RWPE2 (cell line): ENCODE measurements at regions not wholly inside any gene's neighbourhood (a gene's known extent, or its start where the extent isn't known, plus 50 kb on each side); places are given as distances from the start of the nearest gene placed in this dataset.
"Not testable (repeated sequence)": the region's sequence is repeated elsewhere in the genome, so short reads cannot be mapped to it uniquely, and the experiment has no call there.

Source experiments
- ATAC-seq: fragments of 200-7000 bp; cut with Tn5 transposase; 3 replicates; pipeline ENCODE4 v1.9.1; 2021; ENCODE audit warnings: low read depth
- DNase-seq: peaks from one replicate; pipeline ENCODE4 v3.0.0-alpha.2; 2020; ENCODE audit warnings: low spot score
- H3K27ac ChIP-seq: fragments of 450-650 bp; 2 replicates; pipeline ENCODE4 v1.5.1; 2017; ENCODE audit warnings: mild to moderate bottlenecking; ENCODE audit not compliant: poor library complexity, severe bottlenecking
- H3K27me3 ChIP-seq: fragments of 250-450 bp; sonication (Bioruptor Pico); 2 replicates; pipeline ENCODE4 v1.5.1; 2021; ENCODE audit warnings: mild to moderate bottlenecking, moderate library complexity; ENCODE audit not compliant: insufficient read depth, poor library complexity, severe bottlenecking
- H3K36me3 ChIP-seq: fragments of 250-450 bp; sonication (Bioruptor Pico); 2 replicates; pipeline ENCODE4 v1.5.1; 2020; ENCODE audit warnings: low read depth, mild to moderate bottlenecking, moderate library complexity
- H3K4me1 ChIP-seq: fragments of 250-450 bp; sonication (Bioruptor Pico); 2 replicates; pipeline ENCODE4 v1.5.1; 2021; ENCODE audit warnings: mild to moderate bottlenecking, moderate library complexity; ENCODE audit not compliant: insufficient read depth, poor library complexity, severe bottlenecking
- H3K4me3 ChIP-seq: fragments of 250-450 bp; sonication (Bioruptor Pico); 2 replicates; pipeline ENCODE4 v1.5.1; 2021; ENCODE audit warnings: mild to moderate bottlenecking, moderate library complexity; ENCODE audit not compliant: severe bottlenecking
- H3K9me3 ChIP-seq: fragments of 250-450 bp; sonication (Bioruptor Pico); 2 replicates; pipeline ENCODE4 v1.5.1; 2021; ENCODE audit warnings: mild to moderate bottlenecking, moderate library complexity; ENCODE audit not compliant: severe bottlenecking
- CTCF ChIP-seq: fragments of 450-650 bp; IDR thresholded peaks from one replicate; pipeline ENCODE4 v1.5.1; 2017; ENCODE audit warnings: mild to moderate bottlenecking, moderate library complexity; ENCODE audit not compliant: poor library complexity, severe bottlenecking

GRCh38 chr14:106380740-106381139, 854.4 kb downstream of the TMEM121 start:
- Histone ChIP-seq H3K4me1 (no peaks in the 10 kb centered on the region), H3K9me3 (no peaks in the 10 kb centered on the region), H3K36me3 (no peaks in the 10 kb centered on the region), H3K27me3 (no peaks in the 10 kb centered on the region), H3K4me3 (no peak overlapping the region), H3K27ac (no peak overlapping the region)
- DNase-seq, result no peak
- no peak for TF ChIP-seq CTCF
- no peak for ATAC-seq

DNA sequence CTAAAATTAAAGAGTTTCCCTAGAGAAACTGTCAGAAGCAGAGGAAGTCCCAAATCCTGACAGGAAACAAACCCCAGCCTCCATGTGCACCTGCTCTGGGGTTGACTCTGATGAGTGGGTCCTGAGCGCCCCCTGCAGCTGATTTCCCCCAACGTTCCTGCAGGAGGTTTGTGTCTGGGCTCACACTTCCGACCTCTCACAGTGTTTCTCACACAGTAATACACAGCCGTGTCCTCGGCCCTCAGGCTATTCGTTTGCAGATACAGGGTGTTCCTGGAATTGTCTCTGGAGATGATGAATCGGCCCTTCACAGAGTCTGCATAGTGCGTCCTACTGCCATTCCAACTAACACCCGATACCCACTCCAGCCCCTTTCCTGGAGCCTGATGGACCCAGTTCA, 862.8 kb downstream of the TMEM121 start:
- H3K27me3 ChIP-seq, ATAC-seq, H3K9me3 ChIP-seq: not testable (repeated sequence)

DNA sequence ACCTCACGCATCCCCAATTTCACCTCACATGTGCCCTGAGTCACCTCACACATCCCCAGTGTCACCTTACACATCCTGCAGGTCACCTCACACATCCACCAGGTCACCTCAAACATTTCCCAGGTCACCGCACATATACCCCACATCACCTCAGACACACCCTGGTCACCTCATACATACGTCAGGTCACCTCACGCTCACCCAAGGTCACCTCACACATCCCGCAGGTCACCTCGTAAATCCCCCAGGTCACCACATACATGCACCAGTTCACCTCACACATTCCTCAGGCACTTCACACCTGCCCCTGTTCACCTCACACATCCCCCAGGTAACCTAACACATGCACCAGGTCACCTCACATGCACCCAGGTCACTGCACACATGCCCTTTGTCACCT, 864.0 kb downstream of the TMEM121 start:
- no peaks in the 10 kb centered on the region for H3K36me3 ChIP-seq
- no peak for ATAC-seq
- no peaks in the 10 kb centered on the region for H3K9me3 ChIP-seq
- H3K4me3 ChIP-seq, result no peak overlapping the region
- TF ChIP-seq CTCF, result no peak
- H3K4me1 ChIP-seq, result no peaks in the 10 kb centered on the region
- H3K27me3 ChIP-seq, result no peaks in the 10 kb centered on the region
- no peak for DNase-seq
- H3K27ac ChIP-seq, result no peak overlapping the region

More for the DNA sequence above, 862.8 kb downstream of the TMEM121 start:
- H3K36me3 ChIP-seq, H3K27ac ChIP-seq, H3K4me1 ChIP-seq, DNase-seq, H3K4me3 ChIP-seq: not testable (repeated sequence)

DNA sequence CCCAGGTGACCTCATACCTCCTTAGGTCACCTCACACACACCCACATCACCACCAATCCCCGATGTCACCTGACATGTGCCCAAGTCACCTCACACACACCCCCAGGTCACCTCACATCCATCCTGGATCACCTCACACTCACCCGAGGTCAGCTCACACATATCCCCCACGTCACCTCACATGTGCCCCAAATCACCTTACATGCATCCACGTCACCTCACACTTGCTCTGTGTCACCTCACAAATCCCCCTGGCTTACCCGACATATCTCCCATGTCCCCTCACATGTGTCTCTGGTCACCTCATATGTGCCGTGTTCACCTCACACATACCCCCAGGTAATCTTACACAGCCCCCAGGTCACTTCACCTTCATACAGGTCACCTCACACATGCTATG, 864.6 kb downstream of the TMEM121 start:
- TF ChIP-seq CTCF, result no peak
- H3K9me3 ChIP-seq, result no peaks in the 10 kb centered on the region
- no peak overlapping the region for H3K27ac ChIP-seq
- H3K4me3 ChIP-seq, result no peak overlapping the region
- no peaks in the 10 kb centered on the region for H3K4me1 ChIP-seq
- no peaks in the 10 kb centered on the region for H3K36me3 ChIP-seq
- DNase-seq (no peak), ATAC-seq (no peak)
- H3K27me3 ChIP-seq, result peaks cover 3% of the 10 kb centered on the region

- no peak for ATAC-seq
- H3K4me1 ChIP-seq, result no peaks in the 10 kb centered on the region
- DNase-seq, result no peak
- H3K36me3 ChIP-seq, result no peaks in the 10 kb centered on the region
- H3K27me3 ChIP-seq, result peaks cover 4% of the 10 kb centered on the region
- no peak overlapping the region for H3K27ac ChIP-seq
- no peak overlapping the region for H3K4me3 ChIP-seq
- no peaks in the 10 kb centered on the region for H3K9me3 ChIP-seq
- TF ChIP-seq CTCF, result no peak
Measured at GRCh38 chr14:106393742-106394141, 867.4 kb downstream of the TMEM121 start.
